Retinal pigment epithelial cell (primary cell): ENCODE measurements at regions not wholly inside any gene's neighbourhood (a gene's known extent, or its start where the extent isn't known, plus 50 kb on each side); places are given as distances from the start of the nearest gene placed in this dataset.

ENCODE experiments used
- DNase-seq: peaks from one replicate; pipeline ENCODE4 v3.0.0-alpha.2; 2010; ENCODE audit warnings: low read depth
- H3K4me3 ChIP-seq: 2 replicates; pipeline ENCODE4 v1.5.1; 2011; ENCODE audit warnings: mild to moderate bottlenecking, low read length, control low read depth, moderate library complexity
- TF ChIP-seq, protein P1 (sequence below): conservative IDR thresholded peaks from 2 replicates; pipeline ENCODE4 v1.5.1; 2011; ENCODE audit warnings: low read depth, low read length, control low read depth, inconsistent platforms

DNA sequence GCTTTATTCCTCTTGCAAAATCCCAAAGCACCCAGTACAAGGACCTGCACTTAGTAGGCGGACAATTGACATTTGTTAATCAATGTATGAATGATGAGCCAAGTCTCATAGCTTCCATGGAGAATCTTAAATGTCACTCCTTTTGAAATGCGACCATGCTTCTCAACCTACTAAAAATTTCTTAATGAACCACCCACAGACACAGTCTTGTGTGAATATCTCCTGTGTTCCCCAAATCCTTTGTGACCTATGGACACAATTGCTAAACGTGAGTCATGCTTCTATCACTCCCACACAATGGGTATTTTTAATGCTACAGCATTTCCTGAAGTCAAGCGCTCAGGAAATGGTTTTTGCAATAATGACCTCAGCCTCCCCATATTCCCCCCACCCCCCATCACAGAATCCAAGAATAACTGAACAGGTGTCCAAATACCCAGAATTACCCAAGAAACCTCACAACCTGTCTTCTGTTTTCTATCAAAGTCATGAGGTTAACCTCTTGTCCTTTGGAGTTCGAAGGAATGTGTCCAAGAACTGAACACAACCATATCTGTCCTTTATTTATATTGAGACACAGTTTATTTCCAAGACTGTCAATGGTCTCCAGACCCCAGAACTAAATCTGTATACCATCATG lies 163.6 kb upstream of the PLEKHG7 start:
- TF ChIP-seq, protein P1, sequence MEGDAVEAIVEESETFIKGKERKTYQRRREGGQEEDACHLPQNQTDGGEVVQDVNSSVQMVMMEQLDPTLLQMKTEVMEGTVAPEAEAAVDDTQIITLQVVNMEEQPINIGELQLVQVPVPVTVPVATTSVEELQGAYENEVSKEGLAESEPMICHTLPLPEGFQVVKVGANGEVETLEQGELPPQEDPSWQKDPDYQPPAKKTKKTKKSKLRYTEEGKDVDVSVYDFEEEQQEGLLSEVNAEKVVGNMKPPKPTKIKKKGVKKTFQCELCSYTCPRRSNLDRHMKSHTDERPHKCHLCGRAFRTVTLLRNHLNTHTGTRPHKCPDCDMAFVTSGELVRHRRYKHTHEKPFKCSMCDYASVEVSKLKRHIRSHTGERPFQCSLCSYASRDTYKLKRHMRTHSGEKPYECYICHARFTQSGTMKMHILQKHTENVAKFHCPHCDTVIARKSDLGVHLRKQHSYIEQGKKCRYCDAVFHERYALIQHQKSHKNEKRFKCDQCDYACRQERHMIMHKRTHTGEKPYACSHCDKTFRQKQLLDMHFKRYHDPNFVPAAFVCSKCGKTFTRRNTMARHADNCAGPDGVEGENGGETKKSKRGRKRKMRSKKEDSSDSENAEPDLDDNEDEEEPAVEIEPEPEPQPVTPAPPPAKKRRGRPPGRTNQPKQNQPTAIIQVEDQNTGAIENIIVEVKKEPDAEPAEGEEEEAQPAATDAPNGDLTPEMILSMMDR: no peak
- no peak overlapping the region for H3K4me3 ChIP-seq
- DNase-seq: no peak

DNA sequence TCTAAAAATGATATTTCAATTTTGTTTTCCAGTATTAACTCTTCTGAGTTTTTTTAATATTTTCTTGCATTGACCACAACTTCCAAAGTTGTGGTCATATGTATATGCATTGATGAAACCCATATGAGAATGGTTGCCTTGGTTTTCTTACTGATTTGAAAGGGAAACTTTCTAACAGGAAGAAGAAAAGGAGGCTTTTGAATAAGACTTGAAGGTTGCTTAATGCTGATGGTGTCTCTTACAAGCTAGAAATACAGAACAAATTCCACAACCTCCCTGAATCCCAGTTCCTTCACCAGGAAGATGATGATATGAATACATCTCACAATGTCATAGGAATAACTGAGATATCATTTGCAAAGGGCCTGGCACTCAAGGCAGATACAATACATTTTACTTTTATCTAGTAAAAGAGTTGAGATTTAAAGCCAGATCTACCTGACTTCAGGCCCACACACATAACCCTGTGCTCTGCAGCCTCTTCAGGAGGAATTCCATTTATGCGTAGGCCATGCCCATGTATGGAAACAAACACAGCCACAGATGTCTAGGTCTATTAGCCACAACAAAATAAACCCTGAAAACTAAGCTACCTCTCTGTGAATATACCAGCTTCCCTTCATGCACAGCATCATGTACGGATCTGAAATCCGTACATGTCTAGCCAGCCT lies 165.4 kb upstream of the PLEKHG7 start:
- H3K4me3 ChIP-seq: no peak overlapping the region
- TF ChIP-seq, protein P1: no peak
- DNase-seq: no peak

DNA sequence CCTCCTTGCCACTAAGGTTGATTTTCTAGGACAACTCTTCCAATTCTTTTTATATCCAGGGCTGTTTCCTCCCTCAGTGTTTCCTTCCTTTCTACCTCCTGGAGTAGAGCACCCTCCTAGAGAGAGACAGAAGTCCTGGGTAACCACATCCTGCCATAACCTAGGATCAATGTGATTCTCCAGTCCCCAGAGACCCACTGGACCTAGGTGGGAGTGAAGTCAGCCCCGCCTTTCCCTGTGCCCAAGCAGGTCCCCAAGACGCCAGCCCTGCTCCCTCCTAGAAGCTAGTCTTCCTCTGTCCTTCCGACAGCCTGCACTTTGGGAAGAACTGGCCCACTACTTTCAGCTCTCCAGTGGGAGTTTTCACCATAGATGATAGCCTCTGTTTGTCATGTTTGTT lies 166.8 kb upstream of the PLEKHG7 start:
- no peak overlapping the region for H3K4me3 ChIP-seq

DNA sequence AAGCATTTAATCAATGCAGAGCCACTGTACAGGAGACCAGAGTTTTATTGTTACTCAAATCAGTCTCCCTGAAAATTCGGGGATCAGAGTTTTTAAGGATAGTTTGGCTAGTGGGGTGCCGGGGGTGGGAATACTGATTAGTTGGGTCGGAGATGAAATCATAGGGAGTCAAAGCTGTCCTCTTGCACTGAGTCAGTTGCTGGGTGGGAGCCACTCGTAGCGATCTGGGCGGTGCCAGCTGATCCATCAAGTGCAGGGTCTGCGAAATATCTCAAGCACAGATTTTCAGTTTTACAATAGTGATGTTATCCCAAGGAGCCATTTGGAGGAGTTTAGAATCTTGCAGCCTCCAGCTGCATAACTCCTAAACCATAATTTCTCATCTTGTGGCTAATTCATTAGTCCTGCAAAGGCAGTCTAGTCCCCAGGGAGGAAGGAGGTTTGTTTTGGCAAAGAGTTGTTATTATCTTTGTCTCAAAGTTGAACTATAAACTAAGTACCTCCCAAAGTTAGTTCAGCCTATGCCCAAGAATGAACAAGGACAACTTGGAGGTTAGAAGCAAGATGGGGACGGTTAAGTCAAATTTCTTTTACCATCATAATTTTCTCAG lies 169.4 kb upstream of the PLEKHG7 start:
- TF ChIP-seq, protein P1: no peak
- no peak for DNase-seq
- no peak overlapping the region for H3K4me3 ChIP-seq

More for the DNA sequence above, 166.8 kb upstream of the PLEKHG7 start:
- TF ChIP-seq, protein P1: no peak
- no peak for DNase-seq

DNA sequence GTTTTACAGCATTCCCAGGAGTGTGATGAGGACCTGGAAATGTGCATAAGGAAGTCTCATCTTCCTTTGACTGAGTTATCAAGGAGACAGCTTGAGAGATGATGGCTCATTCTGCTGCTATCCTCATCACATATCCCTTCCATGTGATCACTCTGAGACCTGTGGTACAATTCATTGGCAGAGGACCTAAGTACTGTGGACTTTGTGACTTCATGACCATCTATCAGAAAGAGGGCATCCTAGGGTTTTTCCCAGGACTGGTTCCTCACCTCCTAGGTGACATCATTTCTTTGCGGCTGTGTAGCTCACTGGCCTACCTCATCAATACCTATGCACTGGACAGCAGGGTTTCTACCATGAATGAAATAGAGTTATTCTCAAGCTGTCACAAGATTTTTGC lies 172.1 kb upstream of the PLEKHG7 start:
- H3K4me3 ChIP-seq: no peak overlapping the region
- TF ChIP-seq, protein P1: no peak

DNA sequence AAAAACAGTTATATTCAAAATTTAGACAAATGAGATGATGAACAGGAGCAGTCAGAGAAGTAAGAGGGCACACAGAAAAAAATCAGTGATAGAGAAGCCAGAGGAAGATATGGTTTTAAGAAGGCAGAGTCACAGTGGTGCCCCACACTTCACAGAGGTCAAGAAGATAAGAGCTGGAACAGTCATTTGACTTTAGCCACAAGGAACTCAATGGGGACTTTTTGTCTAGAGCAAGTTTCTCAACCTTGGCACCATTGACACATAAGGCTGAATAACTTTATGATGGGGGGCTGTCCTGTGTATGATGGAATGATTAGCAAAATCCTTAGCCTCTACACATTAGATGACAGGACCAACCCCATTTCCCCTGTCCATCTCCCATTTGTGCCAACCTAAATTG lies 172.8 kb upstream of the PLEKHG7 start:
- no peak overlapping the region for H3K4me3 ChIP-seq
- TF ChIP-seq, protein P1: no peak
- DNase-seq: no peak

More for the DNA sequence above, 172.1 kb upstream of the PLEKHG7 start:
- DNase-seq: no peak
